ENCODE measurements at regions not wholly inside any gene's neighbourhood (a gene's known extent, or its start where the extent isn't known, plus 50 kb on each side); places are given as distances from the start of the nearest gene placed in this dataset.

GRCh38 chr19:31419871-31420445 is 70.7 kb upstream of the TSHZ3 start:
- TF ChIP-seq TSC22D2 (CRISPR knock-in tag; IDR thresholded peaks at IDR 0.05; ENCODE audit: borderline replicate concordance) (no peak), TFDP2 (CRISPR knock-in tag; IDR thresholded peaks at IDR 0.05) (no peak), CTCF (CRISPR knock-in tag; IDR thresholded peaks at IDR 0.05) (no peak), ARNT2 (CRISPR knock-in tag; IDR thresholded peaks at IDR 0.05; ENCODE audit: low read depth) (no peak), ZNF335 (CRISPR knock-in tag; IDR thresholded peaks at IDR 0.05) (no peak), KAT2B (IDR thresholded peaks at IDR 0.05; ENCODE audit: borderline replicate concordance, low read depth, low read length) (no peak), RNF219 (CRISPR knock-in tag; IDR thresholded peaks at IDR 0.05) (no peak)

Data from HepG2 (cell line).